ENCODE measurements at regions not wholly inside any gene's neighbourhood (a gene's known extent, or its start where the extent isn't known, plus 50 kb on each side); places are given as distances from the start of the nearest gene placed in this dataset.

- Histone ChIP-seq H3K27me3 (ENCODE audit: control insufficient read depth in 3 of 3, insufficient read depth in 3 of 3, low read length in 3 of 3) (no peaks in the 10 kb centered on the region), H3K36me3 (ENCODE audit: control insufficient read depth in 3 of 3, insufficient read depth in 2 of 3, low read depth in 1 of 3, low read length in 3 of 3) (no peaks in the 10 kb centered on the region), H3K4me3 (ENCODE audit: low read depth in 1 of 3, low read length in 3 of 3) (no peak overlapping the region), H3K4me1 (ENCODE audit: control insufficient read depth in 3 of 3, insufficient read depth in 2 of 3, low read depth in 1 of 3, low read length in 2 of 3) (no peaks in the 10 kb centered on the region), H3K27ac (ENCODE audit: low read depth in 1 of 3, low read length in 2 of 3) (no peak overlapping the region), H3K9me3 (ENCODE audit: control insufficient read depth in 2 of 2, insufficient read depth in 1 of 2, low read depth in 1 of 2, low read length in 1 of 2) (no peaks in the 10 kb centered on the region)
- DNase-seq (no peak), FAIRE-seq (no peak)
- WGBS, 3 donors = 35 to 64% (median 43%) methylated on average over 1 of the region's 1 CpG
Measured at GRCh38 chr4:35793045-35793722, 451.1 kb downstream of the ARAP2 start.

GRCh38 chr4:35793766-35794165 lies 450.5 kb downstream of the ARAP2 start:
- Histone ChIP-seq H3K9me3 (ENCODE audit: control insufficient read depth in 2 of 2, insufficient read depth in 1 of 2, low read depth in 1 of 2, low read length in 1 of 2) (no peaks in the 10 kb centered on the region), H3K36me3 (ENCODE audit: control insufficient read depth in 3 of 3, insufficient read depth in 2 of 3, low read depth in 1 of 3, low read length in 3 of 3) (no peaks in the 10 kb centered on the region), H3K27ac (ENCODE audit: low read depth in 1 of 3, low read length in 2 of 3) (no peak overlapping the region), H3K4me1 (ENCODE audit: control insufficient read depth in 3 of 3, insufficient read depth in 2 of 3, low read depth in 1 of 3, low read length in 2 of 3) (no peaks in the 10 kb centered on the region), H3K27me3 (ENCODE audit: control insufficient read depth in 3 of 3, insufficient read depth in 3 of 3, low read length in 3 of 3) (no peaks in the 10 kb centered on the region), H3K4me3 (ENCODE audit: low read depth in 1 of 3, low read length in 3 of 3) (no peak overlapping the region)
- DNase-seq = no peak
- 77 to 84% (median 81%) methylated on average over 1 of the region's 1 CpG for WGBS, 3 donors
- no peak for FAIRE-seq

GRCh38 chr4:35800669-35801068 lies 443.6 kb downstream of the ARAP2 start:
- Histone ChIP-seq H3K27ac (ENCODE audit: low read depth in 1 of 3, low read length in 2 of 3) (no peak overlapping the region), H3K9me3 (ENCODE audit: control insufficient read depth in 2 of 2, insufficient read depth in 1 of 2, low read depth in 1 of 2, low read length in 1 of 2) (peaks cover 0 to 6% of the 10 kb centered on the region in 2 donors), H3K27me3 (ENCODE audit: control insufficient read depth in 3 of 3, insufficient read depth in 3 of 3, low read length in 3 of 3) (no peaks in the 10 kb centered on the region), H3K4me1 (ENCODE audit: control insufficient read depth in 3 of 3, insufficient read depth in 2 of 3, low read depth in 1 of 3, low read length in 2 of 3) (no peaks in the 10 kb centered on the region), H3K4me3 (ENCODE audit: low read depth in 1 of 3, low read length in 3 of 3) (no peak overlapping the region), H3K36me3 (ENCODE audit: control insufficient read depth in 3 of 3, insufficient read depth in 2 of 3, low read depth in 1 of 3, low read length in 3 of 3) (no peaks in the 10 kb centered on the region)
- 86 to 93% (median 87%) methylated on average over 4 to 5 of the region's 5 CpGs for WGBS, 3 donors
- FAIRE-seq = no peak
- no peak for DNase-seq

- no peaks in the 10 kb centered on the region for H3K27me3 ChIP-seq (ENCODE audit: control insufficient read depth in 3 of 3, insufficient read depth in 3 of 3, low read length in 3 of 3)
- no peaks in the 10 kb centered on the region for H3K36me3 ChIP-seq (ENCODE audit: control insufficient read depth in 3 of 3, insufficient read depth in 2 of 3, low read depth in 1 of 3, low read length in 3 of 3)
- DNase-seq = no peak
- 66 to 78% (median 68%) methylated on average over 2 of the region's 2 CpGs for WGBS, 3 donors
- FAIRE-seq = no peak
- H3K27ac ChIP-seq (ENCODE audit: low read depth in 1 of 3, low read length in 2 of 3) = no peak overlapping the region
- H3K9me3 ChIP-seq (ENCODE audit: control insufficient read depth in 2 of 2, insufficient read depth in 1 of 2, low read depth in 1 of 2, low read length in 1 of 2) = peaks cover 0 to 6% of the 10 kb centered on the region in 2 donors
- no peaks in the 10 kb centered on the region for H3K4me1 ChIP-seq (ENCODE audit: control insufficient read depth in 3 of 3, insufficient read depth in 2 of 3, low read depth in 1 of 3, low read length in 2 of 3)
- H3K4me3 ChIP-seq (ENCODE audit: low read depth in 1 of 3, low read length in 3 of 3) = no peak overlapping the region
Measured at GRCh38 chr4:35802644-35803043, 441.7 kb downstream of the ARAP2 start.

- H3K4me1 ChIP-seq (ENCODE audit: control insufficient read depth in 3 of 3, insufficient read depth in 2 of 3, low read depth in 1 of 3, low read length in 2 of 3) = no peaks in the 10 kb centered on the region
- DNase-seq = no peak
- FAIRE-seq = no peak
- H3K36me3 ChIP-seq (ENCODE audit: control insufficient read depth in 3 of 3, insufficient read depth in 2 of 3, low read depth in 1 of 3, low read length in 3 of 3) = no peaks in the 10 kb centered on the region
- no peaks in the 10 kb centered on the region for H3K9me3 ChIP-seq (ENCODE audit: control insufficient read depth in 2 of 2, insufficient read depth in 1 of 2, low read depth in 1 of 2, low read length in 1 of 2)
- H3K27ac ChIP-seq (ENCODE audit: low read depth in 1 of 3, low read length in 2 of 3) = no peak overlapping the region
- 70 to 77% (median 74%) methylated on average over 4 of the region's 4 CpGs for WGBS, 3 donors
- no peak overlapping the region for H3K4me3 ChIP-seq (ENCODE audit: low read depth in 1 of 3, low read length in 3 of 3)
- no peaks in the 10 kb centered on the region for H3K27me3 ChIP-seq (ENCODE audit: control insufficient read depth in 3 of 3, insufficient read depth in 3 of 3, low read length in 3 of 3)
Measured at GRCh38 chr4:35818520-35818919, 425.8 kb downstream of the ARAP2 start.

GRCh38 chr4:35820003-35820402 lies 424.3 kb downstream of the ARAP2 start:
- DNase-seq = no peak
- FAIRE-seq = no peak
- Histone ChIP-seq H3K9me3 (ENCODE audit: control insufficient read depth in 2 of 2, insufficient read depth in 1 of 2, low read depth in 1 of 2, low read length in 1 of 2) (no peaks in the 10 kb centered on the region), H3K27me3 (ENCODE audit: control insufficient read depth in 3 of 3, insufficient read depth in 3 of 3, low read length in 3 of 3) (no peaks in the 10 kb centered on the region), H3K36me3 (ENCODE audit: control insufficient read depth in 3 of 3, insufficient read depth in 2 of 3, low read depth in 1 of 3, low read length in 3 of 3) (no peaks in the 10 kb centered on the region), H3K4me3 (ENCODE audit: low read depth in 1 of 3, low read length in 3 of 3) (no peak overlapping the region), H3K27ac (ENCODE audit: low read depth in 1 of 3, low read length in 2 of 3) (no peak overlapping the region), H3K4me1 (ENCODE audit: control insufficient read depth in 3 of 3, insufficient read depth in 2 of 3, low read depth in 1 of 3, low read length in 2 of 3) (no peaks in the 10 kb centered on the region)
- WGBS, 3 donors = 67 to 89% (median 87%) methylated on average over 1 of the region's 1 CpG

- Histone ChIP-seq H3K36me3 (ENCODE audit: control insufficient read depth in 3 of 3, insufficient read depth in 2 of 3, low read depth in 1 of 3, low read length in 3 of 3) (no peaks in the 10 kb centered on the region), H3K4me1 (ENCODE audit: control insufficient read depth in 3 of 3, insufficient read depth in 2 of 3, low read depth in 1 of 3, low read length in 2 of 3) (no peaks in the 10 kb centered on the region), H3K27me3 (ENCODE audit: control insufficient read depth in 3 of 3, insufficient read depth in 3 of 3, low read length in 3 of 3) (no peaks in the 10 kb centered on the region), H3K4me3 (ENCODE audit: low read depth in 1 of 3, low read length in 3 of 3) (no peak overlapping the region), H3K27ac (ENCODE audit: low read depth in 1 of 3, low read length in 2 of 3) (no peak overlapping the region), H3K9me3 (ENCODE audit: control insufficient read depth in 2 of 2, insufficient read depth in 1 of 2, low read depth in 1 of 2, low read length in 1 of 2) (no peaks in the 10 kb centered on the region)
- FAIRE-seq (no peak), DNase-seq (no peak)
- WGBS, 3 donors = 83 to 89% (median 87%) methylated on average over 8 of the region's 8 CpGs
Measured at GRCh38 chr4:35824231-35824630, 420.1 kb downstream of the ARAP2 start.

- Histone ChIP-seq H3K4me3 (ENCODE audit: low read depth in 1 of 3, low read length in 3 of 3) (no peak overlapping the region), H3K4me1 (ENCODE audit: control insufficient read depth in 3 of 3, insufficient read depth in 2 of 3, low read depth in 1 of 3, low read length in 2 of 3) (no peaks in the 10 kb centered on the region), H3K27me3 (ENCODE audit: control insufficient read depth in 3 of 3, insufficient read depth in 3 of 3, low read length in 3 of 3) (no peaks in the 10 kb centered on the region), H3K9me3 (ENCODE audit: control insufficient read depth in 2 of 2, insufficient read depth in 1 of 2, low read depth in 1 of 2, low read length in 1 of 2) (peaks cover 0 to 3% of the 10 kb centered on the region in 2 donors), H3K27ac (ENCODE audit: low read depth in 1 of 3, low read length in 2 of 3) (no peak overlapping the region), H3K36me3 (ENCODE audit: control insufficient read depth in 3 of 3, insufficient read depth in 2 of 3, low read depth in 1 of 3, low read length in 3 of 3) (no peaks in the 10 kb centered on the region)
- DNase-seq (peak in 1 of 2 donors; percentile 14), FAIRE-seq (no peak)
Measured at GRCh38 chr4:35835893-35836292, 408.4 kb downstream of the ARAP2 start.

GRCh38 chr4:35836596-35836995 lies 407.7 kb downstream of the ARAP2 start:
- FAIRE-seq = no peak
- peaks cover 0 to 3% of the 10 kb centered on the region in 2 donors for H3K9me3 ChIP-seq (ENCODE audit: control insufficient read depth in 2 of 2, insufficient read depth in 1 of 2, low read depth in 1 of 2, low read length in 1 of 2)
- no peak for DNase-seq

More at GRCh38 chr4:35836596-35836995, 407.7 kb downstream of the ARAP2 start:
- H3K4me3 ChIP-seq (ENCODE audit: low read depth in 1 of 3, low read length in 3 of 3) = no peak overlapping the region
- H3K36me3 ChIP-seq (ENCODE audit: control insufficient read depth in 3 of 3, insufficient read depth in 2 of 3, low read depth in 1 of 3, low read length in 3 of 3) = no peaks in the 10 kb centered on the region
- H3K4me1 ChIP-seq (ENCODE audit: control insufficient read depth in 3 of 3, insufficient read depth in 2 of 3, low read depth in 1 of 3, low read length in 2 of 3) = no peaks in the 10 kb centered on the region
- H3K27me3 ChIP-seq (ENCODE audit: control insufficient read depth in 3 of 3, insufficient read depth in 3 of 3, low read length in 3 of 3) = no peaks in the 10 kb centered on the region
- H3K27ac ChIP-seq (ENCODE audit: low read depth in 1 of 3, low read length in 2 of 3) = no peak overlapping the region

Data from small intestine (tissue), 7 donors.